ENCODE measurements at regions not wholly inside any gene's neighbourhood (a gene's known extent, or its start where the extent isn't known, plus 50 kb on each side); places are given as distances from the start of the nearest gene placed in this dataset.

DNA sequence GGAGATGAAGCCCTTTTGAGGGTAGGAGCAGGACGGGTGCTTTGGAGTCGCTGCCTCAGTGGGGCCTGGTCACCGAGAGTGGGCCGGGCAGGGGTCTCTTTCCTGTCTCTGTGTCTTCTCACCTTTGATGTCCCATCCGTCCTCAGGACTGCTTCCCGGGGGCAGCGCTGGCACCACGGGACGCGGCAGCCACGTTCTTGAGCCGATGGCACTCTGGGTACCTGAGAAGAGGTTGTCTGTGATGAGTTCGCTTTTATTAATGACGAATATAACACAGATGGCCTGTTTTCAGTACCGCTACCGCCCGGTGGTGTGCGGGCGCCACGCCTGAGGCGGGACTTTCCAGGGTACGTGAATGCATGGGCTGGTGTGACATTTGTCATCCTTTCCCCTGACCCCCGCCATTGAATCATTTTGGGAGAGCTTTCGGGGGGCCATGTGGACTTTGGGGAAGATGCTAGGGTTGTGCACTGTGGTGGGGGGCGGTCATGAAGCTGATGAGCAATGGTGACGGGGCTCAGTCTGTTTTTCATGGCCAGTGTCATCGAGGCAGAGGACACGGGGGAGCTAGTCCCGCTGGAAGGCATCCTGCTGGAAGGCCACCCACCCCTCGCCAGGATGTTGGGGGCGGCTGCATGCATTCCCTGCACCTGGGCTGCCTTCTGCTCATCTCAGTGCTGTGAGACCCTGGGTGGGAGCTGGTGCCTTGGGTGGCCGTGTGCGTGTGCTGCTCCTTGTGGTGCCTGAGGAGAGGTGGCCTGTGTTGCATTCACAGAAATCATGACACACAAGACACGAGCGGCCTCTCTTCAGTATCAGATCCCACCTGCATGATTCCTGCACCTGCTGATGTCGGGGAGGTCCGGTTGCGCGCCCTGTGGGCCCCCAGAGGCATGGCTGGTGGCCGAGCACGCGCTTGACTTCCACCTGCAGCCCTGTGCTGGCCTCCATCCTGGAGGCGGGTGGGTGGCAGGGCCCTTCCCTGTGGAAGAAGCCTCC is 162.5 kb upstream of the RTL1 start:
- no peak overlapping the region for H3K4me3 ChIP-seq (IDR thresholded peaks at IDR 0.05; ENCODE audit: insufficient read depth, low read depth, low read length)
- no peak overlapping the region for H2AFZ ChIP-seq (ENCODE audit: low read depth)
- no peaks in the 10 kb centered on the region for H3K79me2 ChIP-seq (ENCODE audit: insufficient read depth, low read depth)
- no peaks in the 10 kb centered on the region for H3K4me1 ChIP-seq (ENCODE audit: low read depth, poor library complexity, severe bottlenecking)
- no peak overlapping the region for H3K27ac ChIP-seq
- H3K27me3 ChIP-seq (ENCODE audit: insufficient read depth, low read depth), result peaks cover 18% of the 10 kb centered on the region
- H3K9ac ChIP-seq, result no peak overlapping the region
- no peaks in the 10 kb centered on the region for H4K20me1 ChIP-seq (ENCODE audit: insufficient read depth)
- TF ChIP-seq, protein P1, sequence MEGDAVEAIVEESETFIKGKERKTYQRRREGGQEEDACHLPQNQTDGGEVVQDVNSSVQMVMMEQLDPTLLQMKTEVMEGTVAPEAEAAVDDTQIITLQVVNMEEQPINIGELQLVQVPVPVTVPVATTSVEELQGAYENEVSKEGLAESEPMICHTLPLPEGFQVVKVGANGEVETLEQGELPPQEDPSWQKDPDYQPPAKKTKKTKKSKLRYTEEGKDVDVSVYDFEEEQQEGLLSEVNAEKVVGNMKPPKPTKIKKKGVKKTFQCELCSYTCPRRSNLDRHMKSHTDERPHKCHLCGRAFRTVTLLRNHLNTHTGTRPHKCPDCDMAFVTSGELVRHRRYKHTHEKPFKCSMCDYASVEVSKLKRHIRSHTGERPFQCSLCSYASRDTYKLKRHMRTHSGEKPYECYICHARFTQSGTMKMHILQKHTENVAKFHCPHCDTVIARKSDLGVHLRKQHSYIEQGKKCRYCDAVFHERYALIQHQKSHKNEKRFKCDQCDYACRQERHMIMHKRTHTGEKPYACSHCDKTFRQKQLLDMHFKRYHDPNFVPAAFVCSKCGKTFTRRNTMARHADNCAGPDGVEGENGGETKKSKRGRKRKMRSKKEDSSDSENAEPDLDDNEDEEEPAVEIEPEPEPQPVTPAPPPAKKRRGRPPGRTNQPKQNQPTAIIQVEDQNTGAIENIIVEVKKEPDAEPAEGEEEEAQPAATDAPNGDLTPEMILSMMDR (conservative IDR thresholded peaks at IDR 0.05; ENCODE audit: low read depth, low read length), result no peak
- no peak overlapping the region for H3K4me2 ChIP-seq
- H3K36me3 ChIP-seq (ENCODE audit: insufficient read depth), result no peaks in the 10 kb centered on the region

DNA sequence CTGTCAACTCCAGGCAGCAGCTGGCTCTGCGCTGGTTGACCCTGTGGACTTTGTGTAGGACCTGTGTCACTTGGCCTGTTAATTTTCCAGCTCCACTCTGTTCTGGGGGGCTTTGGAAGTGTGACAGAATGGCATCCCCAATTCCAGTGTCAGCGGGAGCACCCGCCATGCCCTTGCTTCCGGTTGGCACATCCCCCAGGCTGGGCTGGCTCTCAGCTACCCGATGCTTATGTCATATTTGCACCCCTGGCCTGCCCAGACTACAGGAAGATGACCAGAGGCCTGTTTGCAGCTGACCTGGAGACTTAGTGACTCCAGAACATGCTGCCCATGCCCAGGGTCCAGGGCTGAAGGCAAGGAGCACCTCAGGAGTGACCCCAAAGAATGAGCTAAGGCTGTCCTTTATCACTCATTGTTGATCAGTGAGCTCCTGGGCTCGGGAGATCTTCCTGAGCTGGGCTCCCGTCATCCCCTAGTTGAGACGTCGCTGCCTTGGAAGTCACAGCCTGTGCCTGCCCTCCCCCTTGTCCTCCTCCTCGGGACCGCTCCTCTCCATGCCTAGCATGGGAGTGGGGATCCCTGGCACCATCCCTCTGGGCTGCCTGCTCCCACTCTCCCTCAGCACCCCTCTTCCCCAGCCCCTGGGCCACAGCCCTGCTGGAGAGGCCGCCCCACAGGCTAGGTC is 163.4 kb upstream of the RTL1 start:
- TF ChIP-seq, protein P1 (conservative IDR thresholded peaks at IDR 0.05; ENCODE audit: low read depth, low read length), result no peak
- no peaks in the 10 kb centered on the region for H3K79me2 ChIP-seq (ENCODE audit: insufficient read depth, low read depth)
- H3K4me2 ChIP-seq, result no peak overlapping the region
- H3K36me3 ChIP-seq (ENCODE audit: insufficient read depth), result no peaks in the 10 kb centered on the region
- no peak overlapping the region for H3K4me3 ChIP-seq (IDR thresholded peaks at IDR 0.05; ENCODE audit: insufficient read depth, low read depth, low read length)
- no peak overlapping the region for H3K27ac ChIP-seq
- H4K20me1 ChIP-seq (ENCODE audit: insufficient read depth), result no peaks in the 10 kb centered on the region
- no peak overlapping the region for H2AFZ ChIP-seq (ENCODE audit: low read depth)
- H3K27me3 ChIP-seq (ENCODE audit: insufficient read depth, low read depth), result peaks cover 28% of the 10 kb centered on the region
- H3K9ac ChIP-seq, result no peak overlapping the region
- no peaks in the 10 kb centered on the region for H3K4me1 ChIP-seq (ENCODE audit: low read depth, poor library complexity, severe bottlenecking)

DNA sequence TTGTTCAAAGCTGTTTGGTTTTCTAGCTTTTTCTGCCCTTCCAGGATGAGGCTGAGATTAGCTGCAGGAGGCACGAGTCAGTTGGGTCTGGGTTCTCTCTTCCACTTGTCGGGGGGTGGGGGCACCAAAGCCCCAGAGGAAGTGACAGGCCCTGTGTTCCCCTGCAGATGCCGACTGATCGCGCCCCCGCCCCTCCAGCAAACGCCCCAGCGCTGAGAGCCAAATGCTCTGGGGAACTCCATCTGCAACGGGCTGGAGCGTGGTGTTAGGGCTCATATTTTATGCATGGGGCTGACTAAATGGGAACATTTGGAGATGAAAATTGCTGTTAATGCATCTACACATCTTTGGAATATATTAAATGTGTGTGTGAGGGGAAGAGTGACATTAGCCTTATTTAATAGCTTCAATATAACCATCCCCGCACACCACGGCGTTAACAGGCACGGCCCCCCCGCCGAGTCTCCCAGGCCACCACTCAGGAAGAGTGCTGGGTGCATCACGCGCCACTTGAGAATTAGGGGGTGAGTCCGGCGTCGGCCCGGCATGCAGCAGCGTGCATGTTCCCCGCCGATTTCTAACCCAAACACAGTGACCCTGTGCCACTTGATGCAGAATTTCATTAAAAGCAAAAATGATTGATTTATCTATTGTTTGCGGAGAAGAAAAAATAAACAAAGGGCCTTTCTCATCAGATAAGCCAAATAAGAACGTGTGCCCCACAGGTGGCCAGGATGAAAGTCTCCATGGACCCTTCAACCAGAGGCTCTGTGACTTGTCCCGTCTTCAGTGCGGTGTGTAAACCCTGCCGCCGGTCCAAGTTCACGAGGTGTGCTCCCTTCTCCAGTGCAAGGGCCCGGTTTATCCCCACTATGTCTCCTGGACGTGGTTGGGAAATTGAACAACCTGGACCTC is 165.0 kb upstream of the RTL1 start:
- TF ChIP-seq, protein P1 (conservative IDR thresholded peaks at IDR 0.05; ENCODE audit: low read depth, low read length), result no peak
- Histone ChIP-seq H3K36me3 (ENCODE audit: insufficient read depth) (no peaks in the 10 kb centered on the region), H3K4me1 (ENCODE audit: low read depth, poor library complexity, severe bottlenecking) (no peaks in the 10 kb centered on the region), H3K27ac (no peak overlapping the region), H2AFZ (ENCODE audit: low read depth) (no peak overlapping the region), H3K27me3 (ENCODE audit: insufficient read depth, low read depth) (peaks cover 39% of the 10 kb centered on the region), H4K20me1 (ENCODE audit: insufficient read depth) (no peaks in the 10 kb centered on the region), H3K4me3 (IDR thresholded peaks at IDR 0.05; ENCODE audit: insufficient read depth, low read depth, low read length) (no peak overlapping the region), H3K9ac (no peak overlapping the region), H3K79me2 (ENCODE audit: insufficient read depth, low read depth) (no peaks in the 10 kb centered on the region), H3K4me2 (no peak overlapping the region)

DNA sequence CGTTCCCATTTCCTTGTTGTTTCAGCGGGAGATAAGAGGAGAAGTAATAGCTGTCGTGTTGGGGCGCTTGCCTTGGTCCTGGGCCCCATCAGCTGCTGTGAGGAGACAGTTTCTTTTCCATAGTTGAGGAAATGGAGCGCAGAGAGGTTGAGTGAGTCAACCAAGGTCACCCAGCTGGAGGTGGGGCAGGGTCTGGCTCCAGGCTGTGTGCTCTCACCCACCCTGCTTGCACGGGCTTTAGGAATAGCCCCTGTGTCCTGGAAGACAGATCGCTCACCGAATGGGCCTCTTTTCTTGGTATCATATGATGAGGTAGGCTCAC is 165.7 kb upstream of the RTL1 start:
- TF ChIP-seq, protein P1 (conservative IDR thresholded peaks at IDR 0.05; ENCODE audit: low read depth, low read length), result no peak

More for the DNA sequence above, 165.7 kb upstream of the RTL1 start:
- Histone ChIP-seq H3K36me3 (ENCODE audit: insufficient read depth) (no peaks in the 10 kb centered on the region), H3K9ac (no peak overlapping the region), H3K27me3 (ENCODE audit: insufficient read depth, low read depth) (peaks cover 39% of the 10 kb centered on the region), H3K4me3 (IDR thresholded peaks at IDR 0.05; ENCODE audit: insufficient read depth, low read depth, low read length) (no peak overlapping the region), H3K4me2 (no peak overlapping the region), H3K79me2 (ENCODE audit: insufficient read depth, low read depth) (no peaks in the 10 kb centered on the region), H3K4me1 (ENCODE audit: low read depth, poor library complexity, severe bottlenecking) (no peaks in the 10 kb centered on the region), H2AFZ (ENCODE audit: low read depth) (no peak overlapping the region), H4K20me1 (ENCODE audit: insufficient read depth) (no peaks in the 10 kb centered on the region), H3K27ac (no peak overlapping the region)
